ENCODE measurements at regions not wholly inside any gene's neighbourhood (a gene's known extent, or its start where the extent isn't known, plus 50 kb on each side); places are given as distances from the start of the nearest gene placed in this dataset.

GRCh38 chrY:7821295-7822035 is 909.9 kb upstream of the AMELY start:
- no peak for TF ChIP-seq CTCF (IDR thresholded peaks at IDR 0.05)
- TF ChIP-seq POLR2A (IDR thresholded peaks at IDR 0.05) = no peak

Measured in lower leg skin (tissue), 3 donors.